Muscle layer of colon (tissue), 2 donors: ENCODE measurements at regions not wholly inside any gene's neighbourhood (a gene's known extent, or its start where the extent isn't known, plus 50 kb on each side); places are given as distances from the start of the nearest gene placed in this dataset.
"Not testable (repeated sequence)": the region's sequence is repeated elsewhere in the genome, so short reads cannot be mapped to it uniquely, and the experiment has no call there.

Experiments
- H3K27ac ChIP-seq: one replicate; pipeline ENCODE4 v1.7.0; 2013; ENCODE audit warnings: low read depth, mild to moderate bottlenecking, low read length, moderate library complexity
- H3K27me3 ChIP-seq, 2 donors: one replicate each; pipeline ENCODE4 v1.7.0; 2013; ENCODE audit warnings: low read length in 2 of 2, mild to moderate bottlenecking in 2 of 2; ENCODE audit not compliant: insufficient read depth in 2 of 2, control insufficient read depth in 1 of 2
- H3K36me3 ChIP-seq: one replicate; pipeline ENCODE4 v1.7.0; 2013; ENCODE audit warnings: mild to moderate bottlenecking, low read length; ENCODE audit not compliant: insufficient read depth
- H3K4me1 ChIP-seq: one replicate; pipeline ENCODE4 v1.7.0; 2013; ENCODE audit warnings: mild to moderate bottlenecking, low read length; ENCODE audit not compliant: insufficient read depth
- H3K4me3 ChIP-seq, 2 donors: one replicate each; pipeline ENCODE4 v1.7.0; 2013; ENCODE audit warnings: low read length in 2 of 2, low read depth in 1 of 2, mild to moderate bottlenecking in 1 of 2, moderate library complexity in 1 of 2
- H3K9ac ChIP-seq: one replicate; pipeline ENCODE4 v1.7.0; 2013; ENCODE audit warnings: low read length
- H3K9me3 ChIP-seq: one replicate; pipeline ENCODE4 v1.7.0; 2013; ENCODE audit warnings: mild to moderate bottlenecking, low read length
- donor health status: abdominal sarcoma.
- donor health status: Adenocarcinoma of cecum.

GRCh38 chr2:239805043-239805329, 220.2 kb downstream of the NDUFA10 start:
- Histone ChIP-seq H3K27me3 (no peaks in the 10 kb centered on the region), H3K4me1 (no peaks in the 10 kb centered on the region), H3K27ac (no peak overlapping the region), H3K9me3 (no peaks in the 10 kb centered on the region), H3K9ac (no peak overlapping the region), H3K4me3 (no peak overlapping the region), H3K36me3 (no peaks in the 10 kb centered on the region)

GRCh38 chr2:239804161-239805042, 220.7 kb downstream of the NDUFA10 start:
- Histone ChIP-seq H3K27me3 (no peaks in the 10 kb centered on the region), H3K36me3 (no peaks in the 10 kb centered on the region), H3K4me1 (no peaks in the 10 kb centered on the region), H3K9ac (no peak overlapping the region), H3K27ac (no peak overlapping the region), H3K4me3 (no peak overlapping the region), H3K9me3 (no peaks in the 10 kb centered on the region)

- Histone ChIP-seq H3K4me1 (no peaks in the 10 kb centered on the region), H3K36me3 (no peaks in the 10 kb centered on the region), H3K4me3 (no peak overlapping the region), H3K27ac (no peak overlapping the region), H3K27me3 (no peaks in the 10 kb centered on the region), H3K9me3 (no peaks in the 10 kb centered on the region), H3K9ac (no peak overlapping the region)
Measured at GRCh38 chr2:239803766-239804115, 221.4 kb downstream of the NDUFA10 start.

- Histone ChIP-seq H3K9me3 (no peaks in the 10 kb centered on the region), H3K27me3 (no peaks in the 10 kb centered on the region), H3K4me1 (no peaks in the 10 kb centered on the region), H3K9ac (no peak overlapping the region), H3K4me3 (no peak overlapping the region), H3K36me3 (no peaks in the 10 kb centered on the region), H3K27ac (no peak overlapping the region)
Measured at GRCh38 chr2:239803102-239803765, 221.9 kb downstream of the NDUFA10 start.

GRCh38 chr2:239802185-239802649, 222.9 kb downstream of the NDUFA10 start:
- no peaks in the 10 kb centered on the region for H3K4me1 ChIP-seq
- H3K27ac ChIP-seq = no peak overlapping the region
- no peak overlapping the region for H3K4me3 ChIP-seq
- H3K36me3 ChIP-seq = no peaks in the 10 kb centered on the region
- H3K27me3 ChIP-seq = no peaks in the 10 kb centered on the region
- no peak overlapping the region for H3K9ac ChIP-seq
- H3K9me3 ChIP-seq = no peaks in the 10 kb centered on the region

GRCh38 chr2:239801404-239802184, 223.5 kb downstream of the NDUFA10 start:
- Histone ChIP-seq H3K36me3 (no peaks in the 10 kb centered on the region), H3K4me3 (no peak overlapping the region), H3K4me1 (no peaks in the 10 kb centered on the region), H3K9me3 (no peaks in the 10 kb centered on the region), H3K9ac (no peak overlapping the region), H3K27me3 (no peaks in the 10 kb centered on the region), H3K27ac (no peak overlapping the region)

- Histone ChIP-seq H3K4me3 (no peak overlapping the region), H3K27me3 (no peaks in the 10 kb centered on the region), H3K4me1 (no peaks in the 10 kb centered on the region), H3K9me3 (no peaks in the 10 kb centered on the region), H3K36me3 (no peaks in the 10 kb centered on the region), H3K27ac (no peak overlapping the region), H3K9ac (no peak overlapping the region)
Measured at GRCh38 chr2:239800785-239801386, 224.3 kb downstream of the NDUFA10 start.

GRCh38 chr2:239797316-239797715, 227.8 kb downstream of the NDUFA10 start:
- Histone ChIP-seq H3K27me3 (no peaks in the 10 kb centered on the region), H3K36me3 (no peaks in the 10 kb centered on the region), H3K9ac (no peak overlapping the region), H3K4me1 (no peaks in the 10 kb centered on the region), H3K27ac (no peak overlapping the region), H3K4me3 (no peak overlapping the region), H3K9me3 (no peaks in the 10 kb centered on the region)

GRCh38 chr2:239795761-239796160, 229.4 kb downstream of the NDUFA10 start:
- H3K27ac ChIP-seq, H3K4me1 ChIP-seq: not testable (repeated sequence)

GRCh38 chr2:239793836-239794235, 231.3 kb downstream of the NDUFA10 start:
- Histone ChIP-seq H3K27me3 (no peaks in the 10 kb centered on the region), H3K9ac (no peak overlapping the region), H3K4me3 (no peak overlapping the region), H3K9me3 (no peaks in the 10 kb centered on the region), H3K4me1 (no peaks in the 10 kb centered on the region), H3K27ac (no peak overlapping the region), H3K36me3 (no peaks in the 10 kb centered on the region)

More at GRCh38 chr2:239795761-239796160, 229.4 kb downstream of the NDUFA10 start:
- not testable (repeated sequence) for H3K9me3 ChIP-seq, H3K36me3 ChIP-seq, H3K27me3 ChIP-seq, H3K4me3 ChIP-seq, H3K9ac ChIP-seq

- no peaks in the 10 kb centered on the region for H3K27me3 ChIP-seq
- H3K27ac ChIP-seq = no peak overlapping the region
- H3K4me1 ChIP-seq = no peaks in the 10 kb centered on the region
- no peaks in the 10 kb centered on the region for H3K36me3 ChIP-seq
- no peak overlapping the region for H3K4me3 ChIP-seq
- H3K9me3 ChIP-seq = no peaks in the 10 kb centered on the region
- H3K9ac ChIP-seq = no peak overlapping the region
Measured at GRCh38 chr2:239793086-239793485, 232.1 kb downstream of the NDUFA10 start.
